H9 (cell line): ENCODE measurements at regions not wholly inside any gene's neighbourhood (a gene's known extent, or its start where the extent isn't known, plus 50 kb on each side); places are given as distances from the start of the nearest gene placed in this dataset.

Experiments used
- DNase-seq: peaks from one replicate; pipeline ENCODE4 v3.0.0-alpha.2; 2017
- H2AFZ ChIP-seq: one replicate; pipeline ENCODE4 v1.6.1; 2013; ENCODE audit warnings: mild to moderate bottlenecking, low read length, control low read depth, moderate library complexity
- H2AK5ac ChIP-seq: 2 replicates; pipeline ENCODE4 v1.6.1; 2013; ENCODE audit warnings: low read length, control low read depth, mixed read lengths; ENCODE audit not compliant: insufficient read length
- H2BK120ac ChIP-seq: one replicate; pipeline ENCODE4 v1.6.1; 2013; ENCODE audit warnings: low read depth, mild to moderate bottlenecking, low read length, control low read depth, inconsistent platforms; ENCODE audit not compliant: poor library complexity, severe bottlenecking
- H2BK12ac ChIP-seq: 2 replicates; pipeline ENCODE4 v1.6.1; 2013; ENCODE audit warnings: low read length, control low read depth, mixed read lengths, low read depth; ENCODE audit not compliant: insufficient read length
- H2BK15ac ChIP-seq: 2 replicates; pipeline ENCODE4 v1.6.1; 2013; ENCODE audit warnings: low read depth, low read length, control low read depth
- H2BK20ac ChIP-seq: one replicate; pipeline ENCODE4 v1.6.1; 2013; ENCODE audit warnings: low read depth, mild to moderate bottlenecking, low read length, control low read depth, inconsistent platforms; ENCODE audit not compliant: poor library complexity, severe bottlenecking
- H2BK5ac ChIP-seq: 2 replicates; pipeline ENCODE4 v1.6.1; 2013; ENCODE audit warnings: low read length, control low read depth, mixed read lengths; ENCODE audit not compliant: insufficient read length
- H3K14ac ChIP-seq: 2 replicates; pipeline ENCODE4 v1.6.1; 2013; ENCODE audit warnings: low read length, control low read depth; ENCODE audit not compliant: insufficient read depth
- H3K18ac ChIP-seq: 2 replicates; pipeline ENCODE4 v1.6.1; 2013; ENCODE audit warnings: low read depth, mild to moderate bottlenecking, mixed read lengths, low read length, control low read depth; ENCODE audit not compliant: insufficient read length
- H3K23ac ChIP-seq: 2 replicates; pipeline ENCODE4 v1.6.1; 2013; ENCODE audit warnings: low read length, control low read depth, mixed read lengths, low read depth; ENCODE audit not compliant: insufficient read length
- H3K23me2 ChIP-seq: 2 replicates; pipeline ENCODE4 v1.6.1; 2013; ENCODE audit warnings: low read depth, mild to moderate bottlenecking, mixed read lengths, low read length, control low read depth; ENCODE audit not compliant: insufficient read length, poor library complexity, severe bottlenecking
- H3K27ac ChIP-seq: 2 replicates; pipeline ENCODE4 v1.5.1; 2013; ENCODE audit warnings: low read length, control low read depth, mixed read lengths, low read depth; ENCODE audit not compliant: insufficient read length
- H3K27me3 ChIP-seq: 2 replicates; pipeline ENCODE4 v1.6.1; 2013; ENCODE audit warnings: low read length, control low read depth, inconsistent platforms; ENCODE audit not compliant: insufficient read depth
- H3K4ac ChIP-seq: 2 replicates; pipeline ENCODE4 v1.6.1; 2013; ENCODE audit warnings: low read depth, mild to moderate bottlenecking, control low read depth, inconsistent platforms, low read length, moderate library complexity
- H3K4me1 ChIP-seq: 2 replicates; pipeline ENCODE4 v1.6.1; 2013; ENCODE audit warnings: low read length, control low read depth, inconsistent platforms; ENCODE audit not compliant: insufficient read depth
- H3K4me2 ChIP-seq: 2 replicates; pipeline ENCODE4 v1.6.1; 2013; ENCODE audit warnings: low read length, control low read depth, mixed read lengths; ENCODE audit not compliant: insufficient read length, insufficient read depth
- H3K56ac ChIP-seq: 2 replicates; pipeline ENCODE4 v1.6.1; 2013; ENCODE audit warnings: low read depth, mild to moderate bottlenecking, mixed read lengths, low read length, control low read depth; ENCODE audit not compliant: insufficient read length
- H3K79me1 ChIP-seq: 2 replicates; pipeline ENCODE4 v1.6.1; 2013; ENCODE audit warnings: low read depth, mild to moderate bottlenecking, moderate library complexity, low read length, control low read depth, inconsistent platforms; ENCODE audit not compliant: insufficient read depth, poor library complexity, severe bottlenecking
- H3K79me2 ChIP-seq: 2 replicates; pipeline ENCODE4 v1.6.1; 2013; ENCODE audit warnings: low read length, control low read depth, inconsistent platforms; ENCODE audit not compliant: insufficient read depth
- H3K9ac ChIP-seq: 2 replicates; pipeline ENCODE4 v1.6.1; 2013; ENCODE audit warnings: low read length, control low read depth, mixed read lengths; ENCODE audit not compliant: insufficient read length; ENCODE audit errors: extremely low read depth
- H3K9me3 ChIP-seq: one replicate; pipeline ENCODE4 v1.6.1; 2013; ENCODE audit warnings: low read depth, low read length, inconsistent platforms; ENCODE audit not compliant: control insufficient read depth
- H3T11ph ChIP-seq: one replicate; pipeline ENCODE4 v1.6.1; 2013; ENCODE audit warnings: mild to moderate bottlenecking, low read length, control low read depth, inconsistent platforms
- H4K20me1 ChIP-seq: one replicate; pipeline ENCODE4 v1.6.1; 2013; ENCODE audit not compliant: control insufficient read depth, insufficient read length, insufficient read depth
- H4K5ac ChIP-seq: 2 replicates; pipeline ENCODE4 v1.6.1; 2013; ENCODE audit warnings: low read depth, mild to moderate bottlenecking, mixed read lengths, low read length, control low read depth; ENCODE audit not compliant: insufficient read length
- H4K8ac ChIP-seq: replicated peaks from 2 replicates; pipeline ENCODE4 v1.6.1; 2013; ENCODE audit warnings: low read length, control low read depth, mixed read lengths, low read depth; ENCODE audit not compliant: insufficient read length
- H4K91ac ChIP-seq: 2 replicates; pipeline ENCODE4 v1.6.1; 2013; ENCODE audit warnings: low read depth, mild to moderate bottlenecking, moderate library complexity, mixed read lengths, low read length, control low read depth; ENCODE audit not compliant: insufficient read length
- H3K27ac Mint-ChIP-seq, 3 experiments: 2 replicates in 2 of 3; 3 replicates in 1 of 3; pipeline ENCODE4 v1.8.0; 2020 to 2021; ENCODE audit warnings: mixed read lengths in 3 of 3, mild to moderate bottlenecking in 1 of 3, moderate library complexity in 1 of 3
- H3K27me3 Mint-ChIP-seq: 2 replicates; pipeline ENCODE4 v1.8.0; 2021; ENCODE audit warnings: low read depth, mild to moderate bottlenecking, moderate library complexity, mixed read lengths
- H3K36me3 Mint-ChIP-seq, 3 experiments: 2 replicates in 2 of 3; 3 replicates in 1 of 3; pipeline ENCODE4 v1.8.0; 2020 to 2021; ENCODE audit warnings: low read depth in 3 of 3, mixed read lengths in 3 of 3; ENCODE audit not compliant: insufficient read depth in 1 of 3
- H3K4me1 Mint-ChIP-seq, 2 experiments: 2 replicates each; pipeline ENCODE4 v1.8.0; 2020; ENCODE audit warnings: mixed read lengths in 2 of 2
- H3K4me3 Mint-ChIP-seq, 2 experiments: 2 replicates in 1 of 2; 3 replicates in 1 of 2; pipeline ENCODE4 v1.8.0; 2020 to 2021; ENCODE audit warnings: mild to moderate bottlenecking in 2 of 2, mixed read lengths in 2 of 2, moderate library complexity in 1 of 2
- H3K9me3 Mint-ChIP-seq, 2 experiments: 2 replicates in 1 of 2; 3 replicates in 1 of 2; pipeline ENCODE4 v1.8.0; 2020; ENCODE audit warnings: mild to moderate bottlenecking in 2 of 2, mixed read lengths in 2 of 2, moderate library complexity in 1 of 2
- CTCF ChIP-seq: fragments of 200-600 bp; sonication (generic); conservative IDR thresholded peaks from 3 replicates; pipeline ENCODE4 v1.8.0; 2021; ENCODE audit warnings: antibody characterized with exemption, mild to moderate bottlenecking
- WGBS: extraction: QIAGEN DNeasy Blood & Tissue Kit; methylation state at CpG from one replicate; pipeline ENCODE4 v1.1.7; 2013; ENCODE audit warnings: missing lambda C conversion rate, low lambda C conversion rate, mixed read lengths; ENCODE audit not compliant: insufficient read length; ENCODE audit errors: extremely low coverage; 5-methylcytosine and 5-hydroxymethylcytosine counted together

- H3K23me2 ChIP-seq = no peaks in the 10 kb centered on the region
- no peak overlapping the region for H3T11ph ChIP-seq
- no peaks in the 10 kb centered on the region for H3K9me3 ChIP-seq
- no peak for DNase-seq
- H3K14ac ChIP-seq = no peak overlapping the region
- H3K9me3 Mint-ChIP-seq = no peaks in the 10 kb centered on the region
- H2AK5ac ChIP-seq = no peak overlapping the region
- no peak overlapping the region for H3K56ac ChIP-seq
- H2BK12ac ChIP-seq = no peak overlapping the region
- no peak overlapping the region for H4K91ac ChIP-seq
- H2BK15ac ChIP-seq = no peak overlapping the region
- no peaks in the 10 kb centered on the region; the same call in 1 of the 2 replicates for H3K27me3 ChIP-seq
- no peak overlapping the region for H3K27ac Mint-ChIP-seq
- peaks cover 0 to 1% (median 0%) of the 10 kb centered on the region in 3 experiments; a peak in 1 of 7 replicates for H3K36me3 Mint-ChIP-seq
- H4K20me1 ChIP-seq = no peaks in the 10 kb centered on the region
- no peak overlapping the region for H3K9ac ChIP-seq
- WGBS = no CpG with 5 or more reads among the region's 12 CpGs
- no peak for TF ChIP-seq CTCF
- H3K79me1 ChIP-seq = no peaks in the 10 kb centered on the region
- H2AFZ ChIP-seq = no peak overlapping the region
- H3K27me3 Mint-ChIP-seq = peaks cover 11% of the 10 kb centered on the region
- H4K8ac ChIP-seq = no peak overlapping the region
- no peaks in the 10 kb centered on the region for H3K79me2 ChIP-seq
- no peak overlapping the region for H2BK20ac ChIP-seq
- no peak overlapping the region for H3K4me3 Mint-ChIP-seq
- no peak overlapping the region for H4K5ac ChIP-seq
- no peak overlapping the region for H3K18ac ChIP-seq
- H3K27ac ChIP-seq = no peak overlapping the region
- H3K4me2 ChIP-seq = no peak overlapping the region
- no peak overlapping the region for H2BK120ac ChIP-seq
- no peak overlapping the region for H2BK5ac ChIP-seq
- peaks cover 5% of the 10 kb centered on the region; the same call in 1 of the 2 replicates for H3K4me1 ChIP-seq
- no peak overlapping the region for H3K4ac ChIP-seq
- H3K23ac ChIP-seq = no peak overlapping the region
- H3K4me1 Mint-ChIP-seq = peaks cover 32 to 38% of the 10 kb centered on the region in 2 experiments
Measured at GRCh38 chr13:40313269-40314200, 352.9 kb downstream of the FOXO1 start.
